Transverse colon (tissue), 4 donors: ENCODE measurements at regions not wholly inside any gene's neighbourhood (a gene's known extent, or its start where the extent isn't known, plus 50 kb on each side); places are given as distances from the start of the nearest gene placed in this dataset.
"Not testable (repeated sequence)": the region's sequence is repeated elsewhere in the genome, so short reads cannot be mapped to it uniquely, and the experiment has no call there.

Source experiments
- DNase-seq: peaks from one replicate; pipeline ENCODE4 v3.0.0-alpha.2; 2019
- H3K27ac ChIP-seq, 4 donors: fragments of 200-600 bp; sonication (generic); 2 replicates each; pipeline ENCODE4 v1.5.1; 2016 to 2018; ENCODE audit warnings: inconsistent platforms in 4 of 4
- H3K27me3 ChIP-seq: fragments of 200-600 bp; sonication (generic); 2 replicates; pipeline ENCODE4 v1.5.1; 2017; ENCODE audit warnings: inconsistent platforms
- H3K36me3 ChIP-seq, 4 donors: fragments of 200-600 bp; sonication (generic); 2 replicates each; pipeline ENCODE4 v1.5.1; 2017 to 2019; ENCODE audit warnings: inconsistent platforms in 4 of 4
- H3K4me1 ChIP-seq, 4 donors: fragments of 200-600 bp; sonication (generic); 2 replicates each; pipeline ENCODE4 v1.5.1; 2017 to 2020; ENCODE audit warnings: inconsistent platforms in 4 of 4
- H3K4me3 ChIP-seq, 4 donors: fragments of 200-600 bp; sonication (generic); 1 replicate in 1 of 4; 2 replicates in 3 of 4; pipeline versions ENCODE4 v1.5.1 to v1.6.1; 2017 to 2019; ENCODE audit warnings: inconsistent platforms in 4 of 4
- H3K9me3 ChIP-seq, 2 donors: fragments of 200-600 bp; sonication (generic); 2 replicates each; pipeline ENCODE4 v1.5.1; 2017 to 2019; ENCODE audit warnings: inconsistent platforms in 2 of 2
- EP300 ChIP-seq: sonication (generic); formaldehyde crosslinking; IDR thresholded peaks from one replicate; pipeline ENCODE4 v1.6.1; 2017; ENCODE audit warnings: antibody characterized with exemption, low read depth
- POLR2A ChIP-seq: fragments of 450-650 bp; IDR thresholded peaks from one replicate; pipeline ENCODE4 v1.6.1; 2016; ENCODE audit warnings: antibody characterized with exemption, mild to moderate bottlenecking, moderate library complexity
- POLR2AphosphoS5 ChIP-seq, 3 donors: sonication (generic); formaldehyde crosslinking; IDR thresholded peaks; one replicate each; pipeline ENCODE4 v1.6.1; 2016; ENCODE audit warnings: antibody characterized with exemption in 3 of 3
- WGBS, 2 donors: methylation state at CpG; one replicate each; pipeline ENCODE4 v1.1.5; 2018; ENCODE audit warnings: low coverage in 1 of 2; 5-methylcytosine and 5-hydroxymethylcytosine counted together
- in situ Hi-C, 4 donors: fragments of 200-750 bp; cut with MboI; loops; one replicate each; pipeline versions ENCODE4 v1.15.0 to v1.15.1; 2017; ENCODE audit warnings: low sequenced_read_pairs in 3 of 4, low pct_ligation_motif_present in 1 of 4, low pct_unique_long_range_greater_than_20kb in 1 of 4
- intact Hi-C: fragments of 100-400 bp; cut with DNase I; formaldehyde crosslinking; loops from one replicate; pipeline ENCODE4 v1.15.1; 2023; ENCODE audit warnings: low total_unique reads
- TF ChIP-seq, protein P1 (sequence below), 5 experiments: fragments of 200-600 bp in 3 of 5; fragments of 450-650 bp in 2 of 5; sonication (generic) in 3 of 5; IDR thresholded peaks; 1 replicate in 2 of 5; 2 replicates in 3 of 5; pipeline ENCODE4 v1.5.1; 2016 to 2017; ENCODE audit warnings: antibody characterized with exemption in 5 of 5, inconsistent platforms in 3 of 5, mild to moderate bottlenecking in 2 of 5, moderate library complexity in 1 of 5

DNA sequence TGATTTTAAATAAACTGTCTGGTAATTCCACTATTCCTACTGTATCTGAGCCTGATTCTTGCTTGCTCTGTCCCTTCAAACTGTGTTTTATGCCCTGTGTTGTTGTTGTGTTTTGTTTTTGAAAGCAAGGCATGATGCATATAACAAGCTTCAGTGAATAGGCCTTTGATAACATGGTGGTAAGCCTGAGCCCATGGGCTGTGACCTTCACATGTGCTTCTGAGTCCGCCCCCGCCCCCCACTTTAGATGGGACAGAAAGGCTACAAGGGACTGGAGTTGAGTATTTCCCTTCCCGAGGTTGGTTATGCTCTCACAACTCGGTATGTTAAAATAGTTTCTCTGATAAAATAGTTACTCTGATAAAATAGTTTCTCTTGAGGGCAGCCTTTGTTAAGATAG lies 119.0 kb upstream of the WNT7A start:
- TF ChIP-seq POLR2AphosphoS5 (IDR thresholded peaks at IDR 0.05) (no peak), EP300 (no peak), POLR2A (no peak)
- TF ChIP-seq, protein P1, sequence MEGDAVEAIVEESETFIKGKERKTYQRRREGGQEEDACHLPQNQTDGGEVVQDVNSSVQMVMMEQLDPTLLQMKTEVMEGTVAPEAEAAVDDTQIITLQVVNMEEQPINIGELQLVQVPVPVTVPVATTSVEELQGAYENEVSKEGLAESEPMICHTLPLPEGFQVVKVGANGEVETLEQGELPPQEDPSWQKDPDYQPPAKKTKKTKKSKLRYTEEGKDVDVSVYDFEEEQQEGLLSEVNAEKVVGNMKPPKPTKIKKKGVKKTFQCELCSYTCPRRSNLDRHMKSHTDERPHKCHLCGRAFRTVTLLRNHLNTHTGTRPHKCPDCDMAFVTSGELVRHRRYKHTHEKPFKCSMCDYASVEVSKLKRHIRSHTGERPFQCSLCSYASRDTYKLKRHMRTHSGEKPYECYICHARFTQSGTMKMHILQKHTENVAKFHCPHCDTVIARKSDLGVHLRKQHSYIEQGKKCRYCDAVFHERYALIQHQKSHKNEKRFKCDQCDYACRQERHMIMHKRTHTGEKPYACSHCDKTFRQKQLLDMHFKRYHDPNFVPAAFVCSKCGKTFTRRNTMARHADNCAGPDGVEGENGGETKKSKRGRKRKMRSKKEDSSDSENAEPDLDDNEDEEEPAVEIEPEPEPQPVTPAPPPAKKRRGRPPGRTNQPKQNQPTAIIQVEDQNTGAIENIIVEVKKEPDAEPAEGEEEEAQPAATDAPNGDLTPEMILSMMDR (IDR thresholded peaks at IDR 0.05), result no peak
- intact Hi-C loops (no loop called here), in situ Hi-C loops (no loop called here)
- H3K4me1 ChIP-seq, result no peaks in the 10 kb centered on the region
- no peak overlapping the region for H3K27ac ChIP-seq
- no peaks in the 10 kb centered on the region for H3K36me3 ChIP-seq
- DNase-seq, result no peak
- no peaks in the 10 kb centered on the region for H3K9me3 ChIP-seq
- WGBS, 2 donors, result 80 to 84% methylated on average over 4 of the region's 4 CpGs
- H3K4me3 ChIP-seq, result no peak overlapping the region
- no peaks in the 10 kb centered on the region for H3K27me3 ChIP-seq

DNA sequence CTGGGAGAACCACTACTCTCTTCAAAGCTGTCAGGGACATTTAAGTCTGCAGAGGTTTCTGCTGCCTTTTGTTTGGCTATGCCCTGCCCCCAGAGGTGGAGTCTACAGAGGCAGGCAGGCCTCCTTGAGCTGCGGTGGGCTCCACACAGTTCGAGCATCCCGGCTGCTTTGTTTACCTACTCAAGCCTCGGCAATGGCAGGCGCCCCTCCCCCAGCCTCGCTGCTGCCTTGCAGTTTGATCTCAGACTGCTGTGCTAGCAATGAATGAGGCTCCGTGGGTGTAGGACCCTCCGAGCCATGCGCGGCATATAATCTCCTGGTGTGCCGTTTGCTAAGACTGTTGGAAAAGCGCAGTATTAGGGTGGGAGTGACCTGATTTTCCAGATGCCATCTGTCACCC lies 115.3 kb upstream of the WNT7A start:
- in situ Hi-C loops, H3K9me3 ChIP-seq, H3K27me3 ChIP-seq, H3K4me3 ChIP-seq, H3K4me1 ChIP-seq, intact Hi-C loops, DNase-seq, H3K27ac ChIP-seq, H3K36me3 ChIP-seq: not testable (repeated sequence)
- WGBS, 2 donors, result 87% methylated on average over 12 of the region's 12 CpGs; no CpG with 5 or more reads in 1 of the 2 donors

DNA sequence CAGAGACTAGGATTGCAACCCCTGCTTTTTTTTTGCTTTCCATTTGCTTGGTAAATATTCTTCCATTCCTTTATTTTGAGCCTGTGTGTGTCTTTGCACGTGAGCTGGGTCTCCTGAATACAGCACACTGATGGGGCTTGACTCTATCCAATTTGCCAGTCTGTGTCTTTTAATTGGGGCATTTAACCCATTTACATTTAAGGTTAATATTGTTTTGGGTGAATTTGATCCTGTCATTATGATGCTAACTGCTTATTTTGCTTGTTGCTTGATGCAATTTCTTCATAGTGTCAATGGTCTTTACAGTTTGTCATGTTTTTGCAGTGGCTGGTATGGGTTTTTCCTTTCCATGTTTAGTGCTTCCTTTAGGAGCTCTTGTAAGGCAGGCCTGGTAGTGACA lies 109.1 kb upstream of the WNT7A start:
- H3K9me3 ChIP-seq, DNase-seq, intact Hi-C loops, H3K27me3 ChIP-seq, H3K4me3 ChIP-seq, in situ Hi-C loops, H3K4me1 ChIP-seq, H3K36me3 ChIP-seq, H3K27ac ChIP-seq: not testable (repeated sequence)
- WGBS, 2 donors, result 67% methylated on average over 1 of the region's 1 CpG; no CpG with 5 or more reads in 1 of the 2 donors

DNA sequence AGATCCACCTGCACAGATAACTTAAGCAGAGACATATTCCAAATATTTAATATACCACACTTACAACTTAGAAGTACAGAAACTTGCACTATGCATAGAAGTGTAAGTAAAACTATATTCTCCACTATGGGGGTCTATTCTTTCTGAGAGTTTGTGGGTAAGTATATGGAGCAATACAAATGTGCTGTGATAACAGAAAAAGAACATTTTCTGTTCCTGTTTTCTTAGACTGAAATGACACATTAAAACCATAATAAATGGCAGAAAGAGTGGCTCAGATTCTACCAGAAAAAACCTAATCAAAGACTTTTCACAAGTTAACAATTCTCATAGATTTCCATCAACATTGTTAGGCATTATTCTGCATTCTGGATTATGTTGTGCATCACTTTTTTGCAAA lies 96.6 kb upstream of the WNT7A start:
- no peaks in the 10 kb centered on the region for H3K4me1 ChIP-seq
- TF ChIP-seq, protein P1 (IDR thresholded peaks at IDR 0.05), result no peak
- TF ChIP-seq POLR2AphosphoS5 (IDR thresholded peaks at IDR 0.05) (no peak), EP300 (no peak), POLR2A (no peak)
- no peak overlapping the region for H3K4me3 ChIP-seq
- no peaks in the 10 kb centered on the region for H3K27me3 ChIP-seq
- no peak for DNase-seq
- no peaks in the 10 kb centered on the region for H3K36me3 ChIP-seq
- no peak overlapping the region for H3K27ac ChIP-seq
- in situ Hi-C loops (no loop called here), intact Hi-C loops (no loop called here)
- H3K9me3 ChIP-seq, result peaks cover 10 to 21% of the 10 kb centered on the region in 2 donors

DNA sequence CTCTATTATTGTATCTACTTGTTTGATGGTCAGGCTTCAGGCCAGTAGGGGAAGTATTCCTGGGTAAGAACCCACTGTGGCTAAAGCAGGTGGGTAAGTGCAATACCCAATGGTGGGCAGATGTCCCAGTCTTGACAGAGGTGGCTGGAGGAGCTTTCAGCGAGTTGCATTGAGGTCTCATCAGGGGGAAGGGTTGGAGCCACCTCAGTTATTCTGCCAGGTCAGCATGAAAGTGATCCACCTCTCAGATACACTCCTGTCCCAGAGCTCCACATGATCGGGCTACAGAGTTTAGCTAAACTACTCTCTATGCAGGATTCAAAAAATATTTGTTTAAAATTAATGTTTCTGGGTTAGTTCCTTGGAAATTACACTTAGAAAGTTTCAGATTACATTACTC lies 95.8 kb upstream of the WNT7A start:
- intact Hi-C loops, result no loop called here
- Histone ChIP-seq H3K9me3 (peaks cover 10 to 21% of the 10 kb centered on the region in 2 donors), H3K36me3 (no peaks in the 10 kb centered on the region), H3K27me3 (no peaks in the 10 kb centered on the region), H3K27ac (no peak overlapping the region), H3K4me3 (no peak overlapping the region), H3K4me1 (no peaks in the 10 kb centered on the region)
- 79% methylated on average over 2 of the region's 2 CpGs; no CpG with 5 or more reads in 1 of the 2 donors for WGBS, 2 donors
- in situ Hi-C loops, result no loop called here
- TF ChIP-seq POLR2A, result no peak
- TF ChIP-seq, protein P1 (IDR thresholded peaks at IDR 0.05), result no peak
- no peak for TF ChIP-seq POLR2AphosphoS5 (IDR thresholded peaks at IDR 0.05)
- TF ChIP-seq EP300, result no peak
- DNase-seq, result no peak
